HG03558 (cell line): ENCODE measurements at regions not wholly inside any gene's neighbourhood (a gene's known extent, or its start where the extent isn't known, plus 50 kb on each side); places are given as distances from the start of the nearest gene placed in this dataset.

Experiments used
- ATAC-seq: cut with Tn5 transposase; IDR thresholded peaks from one replicate; pipeline ENCODE4 v1.9.1; 2021; ENCODE audit warnings: moderate number of reproducible peaks; ENCODE audit not compliant: unreplicated experiment; ENCODE audit errors: extremely low read depth

DNA sequence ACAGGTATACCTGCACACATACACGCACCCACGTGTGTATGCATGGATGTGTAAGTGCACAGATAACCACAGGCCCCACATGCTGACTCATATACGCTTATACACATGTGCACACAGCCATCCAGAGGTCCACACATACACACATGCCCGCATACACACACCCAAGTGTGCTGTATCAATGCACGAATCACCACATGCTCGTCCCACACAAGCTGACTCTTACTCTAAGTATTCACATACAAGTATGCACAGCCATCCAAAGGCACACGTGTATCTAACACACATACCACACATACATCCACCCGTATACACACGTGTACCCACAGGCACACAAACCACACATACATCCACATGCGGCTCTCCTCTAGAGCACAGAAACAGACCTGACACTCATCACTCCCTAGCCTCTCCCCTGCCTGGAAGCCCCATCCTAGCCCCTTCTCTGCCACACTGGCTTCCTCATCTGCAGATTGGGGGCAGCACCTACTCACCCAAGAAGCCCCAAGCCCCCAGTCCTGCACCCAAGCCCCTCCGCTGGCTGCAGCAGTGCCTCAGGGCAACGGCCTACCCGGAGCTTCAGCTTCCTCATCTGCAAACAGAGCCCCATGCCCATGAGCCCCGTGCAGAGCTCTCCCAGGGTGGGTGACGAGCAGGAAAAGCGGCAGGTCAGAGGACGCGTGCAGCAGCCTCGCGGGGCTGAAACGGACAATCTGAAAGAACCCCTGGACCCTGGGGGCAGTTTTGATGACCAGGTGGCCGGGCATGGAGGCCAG lies 105.4 kb downstream of the NCOR2 start:
- ATAC-seq = no peak

- no peak for ATAC-seq
Observed at GRCh38 chr12:124461241-124461673, 106.2 kb downstream of the NCOR2 start.

- no peak for ATAC-seq
Observed at GRCh38 chr12:124460771-124461170, 106.6 kb downstream of the NCOR2 start.

GRCh38 chr12:124459852-124460645 lies 107.4 kb downstream of the NCOR2 start:
- no peak for ATAC-seq

DNA sequence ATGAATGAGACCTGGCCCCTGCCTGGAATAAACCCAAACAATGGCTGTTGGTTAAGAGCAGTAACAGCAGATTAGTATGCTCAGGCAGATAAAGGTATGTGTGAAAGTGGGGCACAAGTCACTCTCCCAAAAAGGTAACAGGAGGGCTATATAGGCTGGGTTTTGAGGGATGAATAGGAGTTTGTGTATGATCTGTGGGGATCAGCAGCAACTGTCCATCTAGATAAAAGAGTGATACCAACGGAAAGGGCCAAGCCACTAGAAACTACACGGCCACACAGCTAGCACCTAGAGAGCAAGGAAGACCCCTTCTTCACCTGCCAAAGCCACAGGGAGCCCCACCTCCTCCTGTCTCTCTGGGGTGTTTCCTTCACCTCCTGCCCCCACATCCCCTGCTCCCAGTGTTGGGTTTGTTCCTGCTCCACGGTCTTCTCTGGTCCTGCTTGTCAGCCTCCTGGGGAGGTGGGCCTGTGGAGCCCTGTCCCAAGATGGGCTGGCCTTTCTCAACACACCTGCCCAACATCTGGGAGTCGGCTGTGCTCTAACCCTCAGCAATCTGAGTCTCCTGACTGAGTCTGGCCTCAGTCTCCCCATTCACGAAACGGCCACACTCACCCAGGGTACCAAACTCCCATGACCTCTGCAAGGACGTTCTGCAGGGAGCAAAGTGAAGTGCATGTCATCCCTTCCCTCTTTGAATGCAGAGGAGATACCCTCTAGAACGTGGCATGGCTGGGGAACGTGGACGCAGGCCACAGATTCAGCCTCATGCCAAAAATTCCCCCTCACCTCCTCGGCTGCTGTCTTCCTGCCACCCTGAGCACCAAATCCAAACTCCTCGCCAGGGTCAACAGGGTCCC lies 108.2 kb downstream of the NCOR2 start:
- no peak for ATAC-seq

GRCh38 chr12:124458220-124458991 lies 109.0 kb downstream of the NCOR2 start:
- no peak for ATAC-seq

DNA sequence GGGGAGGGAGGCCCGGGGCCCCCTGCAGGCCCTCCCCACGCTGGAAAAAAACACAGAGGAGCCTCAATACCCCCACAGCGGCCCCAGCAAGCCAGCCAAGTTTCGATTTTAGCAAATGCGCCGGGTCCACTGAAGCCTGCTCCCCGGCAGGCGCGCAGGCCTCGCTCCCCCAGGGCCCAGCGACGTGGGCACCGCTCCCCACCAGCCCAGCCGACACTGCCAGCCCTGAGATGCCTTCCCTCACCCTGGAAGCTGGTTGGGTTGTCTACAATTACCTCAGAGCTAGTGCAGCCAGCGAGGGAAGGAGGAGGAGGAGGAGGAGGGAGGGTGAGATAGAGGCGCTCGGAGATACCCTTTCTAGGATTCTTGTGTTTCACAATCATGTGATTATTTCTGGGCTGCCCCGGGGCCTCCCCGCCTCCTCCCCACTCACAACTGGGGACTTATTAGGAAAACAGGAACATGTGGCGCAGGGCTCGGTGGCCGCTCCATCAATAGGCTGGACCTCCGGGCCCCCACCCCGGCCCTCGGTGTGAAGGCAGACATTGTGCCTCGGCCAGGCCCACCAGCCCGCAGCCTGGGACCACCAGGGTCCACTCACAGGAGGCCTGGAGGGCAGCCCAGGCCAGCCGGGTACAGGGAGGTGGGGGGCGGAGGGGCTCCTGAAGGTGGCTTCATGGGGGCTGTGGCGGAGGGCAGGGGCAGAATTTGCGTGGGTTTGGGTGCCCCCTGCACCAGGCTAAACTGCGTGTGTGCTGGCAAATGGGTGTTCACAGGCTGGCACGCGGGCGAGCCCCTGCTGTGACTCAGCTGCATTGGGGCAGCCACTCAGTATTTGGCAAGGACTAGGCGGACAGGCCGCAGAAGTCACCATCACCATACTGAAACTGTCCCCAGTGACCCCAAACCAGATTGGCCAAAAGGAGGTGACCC lies 109.9 kb downstream of the NCOR2 start:
- ATAC-seq = no peak

DNA sequence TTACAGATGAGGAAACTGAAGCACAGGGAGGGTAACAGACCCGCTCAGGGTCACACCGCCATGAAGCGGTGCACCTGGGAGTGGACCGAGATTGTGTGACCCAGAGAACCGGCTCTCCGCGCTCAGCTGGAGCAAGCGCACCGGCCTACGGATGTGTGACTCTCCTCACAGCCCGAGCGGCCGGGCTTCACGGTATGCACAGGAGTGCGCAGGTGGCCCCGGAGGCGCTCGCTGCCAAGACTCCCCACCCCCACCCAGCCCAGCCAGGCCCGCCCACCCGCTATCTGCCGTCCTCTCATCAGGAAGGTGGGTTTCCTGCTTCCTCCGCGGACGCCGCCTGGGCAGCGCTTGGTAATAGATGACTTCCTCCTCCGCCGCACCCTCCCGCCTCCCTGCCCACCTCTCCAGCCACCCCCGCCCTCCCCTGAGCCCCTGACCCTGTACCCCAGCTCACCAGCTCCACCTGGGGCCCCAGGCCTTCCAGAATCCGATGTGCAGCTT lies 110.7 kb downstream of the NCOR2 start:
- ATAC-seq = no peak

DNA sequence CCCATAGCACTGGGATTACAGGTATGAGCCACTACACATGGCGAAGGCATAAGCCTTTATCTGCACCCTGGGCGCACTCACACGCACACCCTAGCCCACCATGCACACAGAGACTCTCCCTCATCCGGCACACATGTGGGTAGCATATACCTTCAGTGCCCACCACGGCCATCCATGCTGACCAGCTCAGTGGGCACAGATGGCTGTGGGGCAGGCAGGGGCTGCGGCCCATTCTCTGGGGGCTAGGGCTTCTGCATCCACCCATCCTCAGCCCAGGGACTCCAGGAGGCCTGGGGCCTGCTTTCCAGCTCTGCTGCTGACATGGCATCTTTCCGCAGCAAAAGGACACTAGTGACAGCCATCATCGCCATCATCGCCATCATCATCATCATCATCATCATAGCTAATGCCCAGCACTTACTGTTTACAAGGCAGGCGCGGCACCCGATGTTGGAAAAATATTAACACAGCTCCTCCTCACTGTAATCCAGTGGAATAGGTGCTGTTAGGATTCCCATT lies 111.2 kb downstream of the NCOR2 start:
- ATAC-seq = no peak

GRCh38 chr12:124455336-124455735 lies 112.1 kb downstream of the NCOR2 start:
- ATAC-seq = no peak

DNA sequence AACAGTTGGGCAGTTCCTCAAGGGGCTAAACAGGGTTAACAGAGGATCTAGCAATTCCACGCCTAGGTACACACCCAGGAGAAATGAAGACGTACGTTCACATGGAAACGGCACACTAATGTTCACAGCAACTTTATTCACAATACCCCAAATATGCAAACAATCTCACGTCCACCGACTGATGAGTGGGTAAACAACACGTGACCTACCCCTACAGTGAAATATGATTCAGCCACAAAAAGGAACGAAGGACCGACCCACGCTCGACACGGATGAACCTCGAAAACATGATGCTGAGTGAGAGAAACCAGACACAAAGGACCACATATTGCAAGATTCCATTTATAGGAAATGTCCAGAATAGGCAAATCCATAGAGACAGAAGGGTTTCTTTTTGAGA lies 112.7 kb downstream of the NCOR2 start:
- no peak for ATAC-seq

- no peak for ATAC-seq
Observed at GRCh38 chr12:124454352-124454725, 113.1 kb downstream of the NCOR2 start.

DNA sequence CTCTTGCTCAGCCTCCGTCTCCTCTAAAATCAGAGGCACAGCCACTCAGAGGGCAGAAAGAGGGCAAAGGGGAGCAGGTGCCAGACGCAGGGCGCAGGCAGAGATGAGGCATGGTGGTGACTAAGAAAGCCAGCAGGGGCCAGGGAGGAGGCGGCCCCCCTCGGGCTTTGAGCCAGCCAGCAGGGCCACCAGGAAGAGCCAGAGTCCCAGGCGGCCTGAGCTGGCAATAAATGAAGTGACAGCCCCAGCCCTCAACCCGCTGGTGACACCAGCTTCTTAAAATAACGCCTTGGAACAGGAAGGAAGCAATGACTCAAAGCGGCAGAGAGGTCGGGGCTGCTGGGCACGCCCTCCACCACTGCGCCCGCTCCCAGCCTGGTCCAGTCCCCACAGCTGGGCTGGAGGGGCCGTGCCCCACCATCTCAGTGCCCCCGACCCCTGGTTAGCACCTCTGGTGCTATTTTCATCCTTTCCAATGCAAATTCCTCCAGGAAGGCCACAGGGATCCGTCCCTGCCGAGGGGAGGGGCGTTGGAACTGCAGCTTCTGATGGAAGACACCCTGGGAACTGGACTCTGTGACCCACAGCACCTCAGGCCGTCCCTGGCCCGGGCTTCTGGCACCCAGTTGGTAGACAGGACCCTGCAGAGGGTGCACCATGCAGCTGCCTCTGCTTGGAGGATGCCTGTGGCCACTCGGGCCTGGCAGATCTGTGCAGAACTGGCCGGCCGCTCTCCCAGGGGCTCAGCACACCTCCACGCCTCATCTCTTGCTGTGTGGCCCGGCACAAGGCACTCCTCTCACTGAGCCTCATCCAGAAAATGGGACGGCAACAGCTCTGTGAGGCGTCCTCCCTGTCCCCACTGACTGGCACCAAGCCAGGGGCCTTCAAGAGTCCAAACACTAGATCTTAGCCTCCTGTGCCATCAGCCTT lies 113.7 kb downstream of the NCOR2 start:
- peak; percentile 51 for ATAC-seq

GRCh38 chr12:124452576-124453331 lies 114.7 kb downstream of the NCOR2 start:
- no peak for ATAC-seq

- no peak for ATAC-seq
Observed at GRCh38 chr12:124451637-124452243, 115.7 kb downstream of the NCOR2 start.

GRCh38 chr12:124451016-124451415 lies 116.4 kb downstream of the NCOR2 start:
- ATAC-seq = no peak
